Fibroblast of mammary gland (primary cell): ENCODE measurements at regions not wholly inside any gene's neighbourhood (a gene's known extent, or its start where the extent isn't known, plus 50 kb on each side); places are given as distances from the start of the nearest gene placed in this dataset.

Experiments used
- DNase-seq: peaks from one replicate; pipeline ENCODE4 v3.0.0-alpha.2; 2010; ENCODE audit warnings: low read depth
- H3K4me3 ChIP-seq: 2 replicates; pipeline ENCODE4 v1.5.1; 2011; ENCODE audit warnings: low read depth, mild to moderate bottlenecking, low read length, moderate library complexity; ENCODE audit not compliant: control insufficient read depth
- TF ChIP-seq, protein P1 (sequence below): conservative IDR thresholded peaks from 2 replicates; pipeline ENCODE4 v1.5.1; 2011; ENCODE audit warnings: low read depth, low read length, inconsistent platforms; ENCODE audit not compliant: control insufficient read depth, insufficient read depth

DNA sequence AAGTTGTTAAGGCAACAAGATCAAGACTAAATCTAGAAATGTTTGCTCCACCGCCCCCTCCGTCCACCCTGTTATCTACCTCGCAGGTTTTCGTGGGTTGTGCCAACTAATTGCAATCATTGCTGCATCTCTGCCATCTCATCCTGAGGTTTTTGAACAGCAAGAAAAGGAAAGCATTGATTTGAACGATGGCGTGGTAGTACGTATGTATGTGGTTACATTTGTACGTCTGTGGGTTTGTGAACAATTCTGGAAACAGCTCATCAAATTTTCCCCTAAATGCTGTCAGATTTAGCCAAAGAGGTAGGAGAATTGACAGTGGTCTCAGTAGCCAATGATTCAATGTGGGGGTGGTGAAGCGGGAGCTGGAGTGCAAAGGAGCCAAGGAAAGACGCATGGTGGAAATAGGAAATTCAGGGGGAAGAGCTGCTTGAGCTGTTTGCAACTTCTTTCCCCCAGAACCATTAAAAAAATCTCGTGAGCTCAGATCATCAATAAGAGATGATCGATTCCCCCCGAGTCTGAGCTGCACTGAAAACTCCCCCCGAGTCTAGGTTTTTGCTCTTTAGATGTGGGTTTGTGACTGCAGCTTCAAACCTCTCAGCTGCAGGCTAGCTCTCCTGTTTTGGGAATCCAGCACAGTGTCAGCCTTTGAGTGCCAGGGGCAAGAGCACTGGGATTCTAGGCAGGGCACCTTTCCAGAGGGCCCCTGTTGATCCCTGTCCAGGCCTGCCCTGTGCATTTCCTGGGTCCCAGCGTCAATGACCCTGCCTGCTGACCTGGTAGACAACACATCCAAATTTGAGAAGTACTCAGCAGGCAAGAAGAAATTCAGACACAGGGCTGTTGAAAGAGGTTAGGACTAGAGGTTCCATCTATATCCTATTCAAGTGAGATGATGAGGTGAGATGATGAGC is 72.6 kb upstream of the LY86 start:
- H3K4me3 ChIP-seq, result no peak overlapping the region
- no peak for DNase-seq
- TF ChIP-seq, protein P1, sequence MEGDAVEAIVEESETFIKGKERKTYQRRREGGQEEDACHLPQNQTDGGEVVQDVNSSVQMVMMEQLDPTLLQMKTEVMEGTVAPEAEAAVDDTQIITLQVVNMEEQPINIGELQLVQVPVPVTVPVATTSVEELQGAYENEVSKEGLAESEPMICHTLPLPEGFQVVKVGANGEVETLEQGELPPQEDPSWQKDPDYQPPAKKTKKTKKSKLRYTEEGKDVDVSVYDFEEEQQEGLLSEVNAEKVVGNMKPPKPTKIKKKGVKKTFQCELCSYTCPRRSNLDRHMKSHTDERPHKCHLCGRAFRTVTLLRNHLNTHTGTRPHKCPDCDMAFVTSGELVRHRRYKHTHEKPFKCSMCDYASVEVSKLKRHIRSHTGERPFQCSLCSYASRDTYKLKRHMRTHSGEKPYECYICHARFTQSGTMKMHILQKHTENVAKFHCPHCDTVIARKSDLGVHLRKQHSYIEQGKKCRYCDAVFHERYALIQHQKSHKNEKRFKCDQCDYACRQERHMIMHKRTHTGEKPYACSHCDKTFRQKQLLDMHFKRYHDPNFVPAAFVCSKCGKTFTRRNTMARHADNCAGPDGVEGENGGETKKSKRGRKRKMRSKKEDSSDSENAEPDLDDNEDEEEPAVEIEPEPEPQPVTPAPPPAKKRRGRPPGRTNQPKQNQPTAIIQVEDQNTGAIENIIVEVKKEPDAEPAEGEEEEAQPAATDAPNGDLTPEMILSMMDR, result no peak

- TF ChIP-seq, protein P1, result no peak
- H3K4me3 ChIP-seq, result no peak overlapping the region
- DNase-seq, result peak; percentile 1
These were observed 71.7 kb upstream of the LY86 start for GRCh38 chr6:6516666-6517458.

- TF ChIP-seq, protein P1, result no peak
- H3K4me3 ChIP-seq, result no peak overlapping the region
- DNase-seq, result no peak
These were observed 69.7 kb upstream of the LY86 start for GRCh38 chr6:6518631-6519427.

GRCh38 chr6:6521961-6522482 is 66.5 kb upstream of the LY86 start:
- TF ChIP-seq, protein P1, result no peak
- DNase-seq, result no peak
- no peak overlapping the region for H3K4me3 ChIP-seq

DNA sequence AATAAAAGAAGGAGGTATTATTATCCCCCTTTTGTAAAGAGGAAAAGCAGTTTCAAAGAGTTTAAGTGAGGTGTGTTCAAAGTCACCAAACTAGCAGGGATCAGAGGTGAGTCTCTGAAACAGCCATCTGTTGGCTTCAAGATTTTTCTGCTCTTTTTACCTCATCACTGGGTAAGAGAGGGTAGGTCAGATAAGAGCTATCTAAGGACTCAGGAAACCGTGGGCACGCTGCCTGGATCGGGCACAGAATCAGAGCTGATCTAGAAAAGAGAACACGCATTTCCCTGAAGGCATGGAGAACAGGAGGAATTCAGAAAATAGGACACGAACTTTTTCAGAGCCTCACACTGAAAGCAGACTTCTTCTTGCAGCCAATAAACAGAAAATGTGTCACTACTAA is 65.8 kb upstream of the LY86 start:
- DNase-seq, result no peak
- TF ChIP-seq, protein P1, result no peak
- no peak overlapping the region for H3K4me3 ChIP-seq

GRCh38 chr6:6524951-6525350 is 63.6 kb upstream of the LY86 start:
- H3K4me3 ChIP-seq, result no peak overlapping the region
- DNase-seq, result no peak
- TF ChIP-seq, protein P1, result no peak
